Fibroblast of mammary gland (primary cell): ENCODE measurements at regions not wholly inside any gene's neighbourhood (a gene's known extent, or its start where the extent isn't known, plus 50 kb on each side); places are given as distances from the start of the nearest gene placed in this dataset.

Source experiments
- DNase-seq: peaks from one replicate; pipeline ENCODE4 v3.0.0-alpha.2; 2010; ENCODE audit warnings: low read depth
- H3K4me3 ChIP-seq: 2 replicates; pipeline ENCODE4 v1.5.1; 2011; ENCODE audit warnings: low read depth, mild to moderate bottlenecking, low read length, moderate library complexity; ENCODE audit not compliant: control insufficient read depth
- CTCF ChIP-seq: conservative IDR thresholded peaks from 2 replicates; pipeline ENCODE4 v1.5.1; 2011; ENCODE audit warnings: low read depth, low read length, inconsistent platforms; ENCODE audit not compliant: control insufficient read depth, insufficient read depth

- TF ChIP-seq CTCF, result no peak
- H3K4me3 ChIP-seq, result no peak overlapping the region
- DNase-seq, result no peak
Measured at GRCh38 chr4:84277923-84278322, 221.2 kb downstream of the NKX6-1 start.

- no peak for DNase-seq
- no peak for TF ChIP-seq CTCF
Measured at GRCh38 chr4:84276752-84277151, 222.3 kb downstream of the NKX6-1 start.

GRCh38 chr4:84269536-84270044 lies 229.5 kb downstream of the NKX6-1 start:
- DNase-seq, result no peak
- no peak overlapping the region for H3K4me3 ChIP-seq
- TF ChIP-seq CTCF, result no peak

More at GRCh38 chr4:84276752-84277151, 222.3 kb downstream of the NKX6-1 start:
- no peak overlapping the region for H3K4me3 ChIP-seq

- TF ChIP-seq CTCF, result no peak
- DNase-seq, result no peak
- no peak overlapping the region for H3K4me3 ChIP-seq
Measured at GRCh38 chr4:84264652-84265051, 234.4 kb downstream of the NKX6-1 start.

- no peak overlapping the region for H3K4me3 ChIP-seq
- no peak for TF ChIP-seq CTCF
- no peak for DNase-seq
Measured at GRCh38 chr4:84263415-84263814, 235.7 kb downstream of the NKX6-1 start.

- TF ChIP-seq CTCF, result no peak
- DNase-seq, result no peak
Measured at GRCh38 chr4:84260495-84260894, 238.6 kb downstream of the NKX6-1 start.

More at GRCh38 chr4:84260495-84260894, 238.6 kb downstream of the NKX6-1 start:
- no peak overlapping the region for H3K4me3 ChIP-seq
